ENCODE measurements at regions not wholly inside any gene's neighbourhood (a gene's known extent, or its start where the extent isn't known, plus 50 kb on each side); places are given as distances from the start of the nearest gene placed in this dataset.

- ChIA-PET POLR2A (no interaction called here), CTCF (no interaction called here)
- TF ChIP-seq CTBP1 (IDR thresholded peaks at IDR 0.05; ENCODE audit: borderline replicate concordance): no peak
- no peak for TF ChIP-seq SP1 (IDR thresholded peaks at IDR 0.05)
- no peak for TF ChIP-seq HDGF (IDR thresholded peaks at IDR 0.05; ENCODE audit: borderline replicate concordance)
- no peak for TF ChIP-seq FOXM1 (IDR thresholded peaks at IDR 0.05; ENCODE audit: borderline replicate concordance)
- TF ChIP-seq FOXA1 (IDR thresholded peaks at IDR 0.05): no peak
- TF ChIP-seq L3MBTL2 (conservative IDR thresholded peaks at IDR 0.05): no peak
- no peak for TF ChIP-seq TARDBP (IDR thresholded peaks at IDR 0.05)
- no peak for TF ChIP-seq PKNOX1 (IDR thresholded peaks at IDR 0.05)
- no peak for TF ChIP-seq ELF4 (IDR thresholded peaks at IDR 0.05)
- no peak for TF ChIP-seq BHLHE40 (IDR thresholded peaks at IDR 0.05; ENCODE audit: borderline replicate concordance)
- no peak for TF ChIP-seq SUZ12 (IDR thresholded peaks at IDR 0.05)
- TF ChIP-seq FOXK2 (IDR thresholded peaks at IDR 0.05): no peak
- TF ChIP-seq ZNF384 (IDR thresholded peaks at IDR 0.05): no peak
- TF ChIP-seq LEF1 (IDR thresholded peaks at IDR 0.05; ENCODE audit: borderline replicate concordance): no peak
- no peak for TF ChIP-seq NFRKB (IDR thresholded peaks at IDR 0.05)
- no peak for TF ChIP-seq ARNT (IDR thresholded peaks at IDR 0.05)
- DNase-seq (ENCODE audit: extremely low spot score): no peak
Observed at GRCh38 chr9:13548535-13548934, 269.0 kb upstream of the MPDZ start.

- TF ChIP-seq LEF1 (IDR thresholded peaks at IDR 0.05; ENCODE audit: borderline replicate concordance) (no peak), HDGF (IDR thresholded peaks at IDR 0.05; ENCODE audit: borderline replicate concordance) (no peak), FOXM1 (IDR thresholded peaks at IDR 0.05; ENCODE audit: borderline replicate concordance) (no peak), ARNT (IDR thresholded peaks at IDR 0.05) (no peak), L3MBTL2 (conservative IDR thresholded peaks at IDR 0.05) (no peak), TARDBP (IDR thresholded peaks at IDR 0.05) (no peak), ZNF384 (IDR thresholded peaks at IDR 0.05) (no peak), PKNOX1 (IDR thresholded peaks at IDR 0.05) (no peak), SP1 (IDR thresholded peaks at IDR 0.05) (no peak), BHLHE40 (IDR thresholded peaks at IDR 0.05; ENCODE audit: borderline replicate concordance) (no peak)
- no peak for DNase-seq (ENCODE audit: extremely low spot score)
- ChIA-PET CTCF (no interaction called here), POLR2A (no interaction called here)
Observed at GRCh38 chr9:13535141-13535540, 255.6 kb upstream of the MPDZ start.

GRCh38 chr9:13534006-13534405, 254.5 kb upstream of the MPDZ start:
- no peak for DNase-seq (ENCODE audit: extremely low spot score)
- CTCF ChIA-PET: no interaction called here
- POLR2A ChIA-PET: no interaction called here
- no peak for TF ChIP-seq TARDBP (IDR thresholded peaks at IDR 0.05)
- TF ChIP-seq SUZ12 (IDR thresholded peaks at IDR 0.05): no peak
- no peak for TF ChIP-seq SP1 (IDR thresholded peaks at IDR 0.05)
- TF ChIP-seq NFRKB (IDR thresholded peaks at IDR 0.05): no peak
- TF ChIP-seq HDGF (IDR thresholded peaks at IDR 0.05; ENCODE audit: borderline replicate concordance): no peak
- no peak for TF ChIP-seq FOXK2 (IDR thresholded peaks at IDR 0.05)
- no peak for TF ChIP-seq ELF4 (IDR thresholded peaks at IDR 0.05)
- no peak for TF ChIP-seq PKNOX1 (IDR thresholded peaks at IDR 0.05)
- TF ChIP-seq BHLHE40 (IDR thresholded peaks at IDR 0.05; ENCODE audit: borderline replicate concordance): no peak
- no peak for TF ChIP-seq L3MBTL2 (conservative IDR thresholded peaks at IDR 0.05)
- no peak for TF ChIP-seq ARNT (IDR thresholded peaks at IDR 0.05)
- TF ChIP-seq CTBP1 (IDR thresholded peaks at IDR 0.05; ENCODE audit: borderline replicate concordance): no peak
- TF ChIP-seq FOXM1 (IDR thresholded peaks at IDR 0.05; ENCODE audit: borderline replicate concordance): no peak
- TF ChIP-seq FOXA1 (IDR thresholded peaks at IDR 0.05): no peak
- TF ChIP-seq LEF1 (IDR thresholded peaks at IDR 0.05; ENCODE audit: borderline replicate concordance): no peak
- no peak for TF ChIP-seq ZNF384 (IDR thresholded peaks at IDR 0.05)

- CTCF ChIA-PET: no interaction called here
- POLR2A ChIA-PET: no interaction called here
- DNase-seq (ENCODE audit: extremely low spot score): no peak
- TF ChIP-seq ZNF384 (IDR thresholded peaks at IDR 0.05): no peak
- TF ChIP-seq BHLHE40 (IDR thresholded peaks at IDR 0.05; ENCODE audit: borderline replicate concordance): no peak
- no peak for TF ChIP-seq FOXK2 (IDR thresholded peaks at IDR 0.05)
- TF ChIP-seq FOXA1 (IDR thresholded peaks at IDR 0.05): no peak
- no peak for TF ChIP-seq SP1 (IDR thresholded peaks at IDR 0.05)
- TF ChIP-seq ARNT (IDR thresholded peaks at IDR 0.05): no peak
- TF ChIP-seq CTBP1 (IDR thresholded peaks at IDR 0.05; ENCODE audit: borderline replicate concordance): no peak
- TF ChIP-seq FOXM1 (IDR thresholded peaks at IDR 0.05; ENCODE audit: borderline replicate concordance): no peak
- TF ChIP-seq PKNOX1 (IDR thresholded peaks at IDR 0.05): no peak
- no peak for TF ChIP-seq ELF4 (IDR thresholded peaks at IDR 0.05)
- TF ChIP-seq NFRKB (IDR thresholded peaks at IDR 0.05): no peak
- TF ChIP-seq L3MBTL2 (conservative IDR thresholded peaks at IDR 0.05): no peak
- no peak for TF ChIP-seq HDGF (IDR thresholded peaks at IDR 0.05; ENCODE audit: borderline replicate concordance)
- TF ChIP-seq TARDBP (IDR thresholded peaks at IDR 0.05): no peak
Observed at GRCh38 chr9:13532407-13532806, 252.9 kb upstream of the MPDZ start.

GRCh38 chr9:13529321-13530104, 250.0 kb upstream of the MPDZ start:
- POLR2A ChIA-PET: no interaction called here
- no peak for DNase-seq (ENCODE audit: extremely low spot score)
- CTCF ChIA-PET: interaction anchor here (0.9 kb wide), 1 partner anchor 15 kb away, joined by 3 read pairs; no protein-coding TSS in a partner anchor
- TF ChIP-seq LEF1 (IDR thresholded peaks at IDR 0.05; ENCODE audit: borderline replicate concordance) (no peak), NFRKB (IDR thresholded peaks at IDR 0.05) (no peak), ZNF384 (IDR thresholded peaks at IDR 0.05) (no peak), BHLHE40 (IDR thresholded peaks at IDR 0.05; ENCODE audit: borderline replicate concordance) (no peak), ELF4 (IDR thresholded peaks at IDR 0.05) (no peak), SP1 (IDR thresholded peaks at IDR 0.05) (no peak), TARDBP (IDR thresholded peaks at IDR 0.05) (no peak), L3MBTL2 (conservative IDR thresholded peaks at IDR 0.05) (no peak), FOXA1 (IDR thresholded peaks at IDR 0.05) (no peak), HDGF (IDR thresholded peaks at IDR 0.05; ENCODE audit: borderline replicate concordance) (no peak), PKNOX1 (IDR thresholded peaks at IDR 0.05) (no peak), ARNT (IDR thresholded peaks at IDR 0.05) (no peak), FOXM1 (IDR thresholded peaks at IDR 0.05; ENCODE audit: borderline replicate concordance) (no peak), SUZ12 (IDR thresholded peaks at IDR 0.05) (no peak), CTBP1 (IDR thresholded peaks at IDR 0.05; ENCODE audit: borderline replicate concordance) (no peak), FOXK2 (IDR thresholded peaks at IDR 0.05) (no peak)

Data from HEK293T (cell line).